ENCODE measurements at regions not wholly inside any gene's neighbourhood (a gene's known extent, or its start where the extent isn't known, plus 50 kb on each side); places are given as distances from the start of the nearest gene placed in this dataset.

DNA sequence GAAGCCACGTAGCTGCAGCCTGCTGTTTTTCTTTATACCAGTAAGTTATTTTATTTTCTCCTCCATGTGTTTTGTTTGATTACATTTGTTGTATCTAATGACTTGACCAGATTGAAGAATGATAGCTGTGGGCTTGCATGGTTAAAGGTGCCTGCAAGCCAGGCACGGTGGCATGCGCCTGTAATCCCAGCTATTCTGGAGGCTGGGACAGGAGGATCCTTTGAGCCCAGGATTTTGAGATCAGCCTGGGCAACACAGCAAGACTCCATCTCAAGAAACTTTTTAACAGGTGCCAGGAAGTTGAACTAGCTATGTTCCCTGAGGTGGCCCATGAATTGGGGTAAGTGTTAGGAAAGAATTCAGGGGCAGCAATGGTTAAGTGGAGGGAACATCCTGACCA, 179.4 kb downstream of the IRS1 start:
- DNase-seq (ENCODE audit: low read depth) = no peak

DNA sequence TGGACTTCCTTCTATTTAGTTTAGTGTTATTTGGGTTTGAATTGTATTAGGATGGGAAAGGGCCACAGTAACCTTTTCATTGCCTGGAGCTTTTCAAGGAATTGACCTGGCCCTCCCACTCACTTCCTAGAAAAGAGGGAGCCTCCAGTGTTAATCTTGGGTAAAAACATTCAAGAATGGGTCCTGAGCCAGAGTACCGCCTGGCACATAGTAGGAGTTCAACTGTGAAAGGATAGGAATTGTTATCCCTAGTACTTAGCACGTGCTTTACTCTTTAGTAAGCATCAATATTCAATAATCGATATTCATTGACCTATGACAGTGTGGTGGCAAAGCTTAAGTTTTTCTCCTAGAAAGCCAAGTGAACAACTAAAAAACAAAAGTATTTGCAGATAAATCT, 179.9 kb downstream of the IRS1 start:
- no peak for DNase-seq (ENCODE audit: low read depth)

DNA sequence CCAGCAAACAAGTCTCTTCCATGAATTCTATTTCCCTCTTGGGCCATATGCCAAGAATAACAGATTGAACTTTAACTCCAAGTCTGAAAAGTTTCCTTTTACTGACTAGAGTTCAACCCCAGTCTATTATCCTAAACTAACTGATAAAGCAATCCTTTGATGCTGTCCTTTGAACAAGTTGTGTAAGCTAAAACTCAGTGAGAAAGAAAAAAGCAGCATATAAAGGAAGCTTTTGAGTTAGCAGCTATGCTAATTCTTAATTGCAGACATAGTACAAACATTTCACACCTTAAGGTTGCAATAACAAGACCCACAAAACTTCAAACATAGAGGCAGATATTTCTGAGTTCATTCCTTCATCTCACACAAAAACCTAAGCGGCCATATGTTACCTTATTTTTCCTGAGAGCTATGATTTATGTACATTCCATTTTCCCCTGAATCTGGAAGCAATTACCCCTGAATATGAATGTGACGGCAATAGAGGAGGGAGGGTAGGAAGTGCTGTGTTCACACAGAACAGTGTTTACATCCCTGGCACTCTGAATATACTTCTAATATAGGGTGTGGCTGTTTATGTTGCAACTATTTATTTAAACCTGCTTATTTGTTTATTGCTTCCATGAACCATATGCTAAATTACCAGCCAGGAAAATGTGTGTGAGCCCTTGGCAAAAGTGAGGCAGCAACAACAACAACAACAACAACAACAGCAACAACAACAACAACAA, 180.6 kb downstream of the IRS1 start:
- no peak for DNase-seq (ENCODE audit: low read depth)

DNA sequence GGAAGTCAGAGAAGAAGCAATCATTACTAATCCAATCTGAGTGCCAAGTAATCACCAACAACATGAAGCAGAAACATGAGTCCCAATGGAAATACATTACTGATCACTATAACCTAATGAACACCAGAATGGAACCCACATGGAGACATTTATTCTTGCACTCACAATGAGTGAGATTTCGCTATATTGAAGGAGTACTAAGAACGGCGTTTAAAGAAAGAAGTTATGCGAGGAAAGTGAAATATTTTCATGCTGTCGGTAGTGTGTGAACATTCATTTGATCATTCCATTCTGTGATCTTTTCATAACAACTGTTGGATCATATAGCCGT, 181.1 kb downstream of the IRS1 start:
- DNase-seq (ENCODE audit: low read depth) = no peak

DNA sequence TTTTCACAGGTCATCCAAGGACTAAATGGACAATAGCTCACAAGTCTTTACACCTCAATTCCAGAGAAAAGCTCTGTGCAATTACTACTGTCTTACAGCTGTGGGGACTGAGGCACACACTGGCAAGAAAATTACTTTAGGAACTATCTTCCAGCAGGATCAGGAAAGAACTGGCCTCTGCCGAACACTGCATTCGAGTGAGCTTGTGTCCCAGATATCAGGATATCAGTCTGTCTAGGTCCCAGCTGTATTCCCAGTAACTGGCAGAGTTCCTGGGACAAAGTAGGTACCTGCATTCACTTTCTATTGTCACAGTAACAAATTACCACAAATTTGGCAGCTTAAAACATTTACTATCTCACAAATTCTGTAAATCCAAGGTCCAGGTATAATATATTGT, 183.7 kb downstream of the IRS1 start:
- no peak for DNase-seq (ENCODE audit: low read depth)

DNA sequence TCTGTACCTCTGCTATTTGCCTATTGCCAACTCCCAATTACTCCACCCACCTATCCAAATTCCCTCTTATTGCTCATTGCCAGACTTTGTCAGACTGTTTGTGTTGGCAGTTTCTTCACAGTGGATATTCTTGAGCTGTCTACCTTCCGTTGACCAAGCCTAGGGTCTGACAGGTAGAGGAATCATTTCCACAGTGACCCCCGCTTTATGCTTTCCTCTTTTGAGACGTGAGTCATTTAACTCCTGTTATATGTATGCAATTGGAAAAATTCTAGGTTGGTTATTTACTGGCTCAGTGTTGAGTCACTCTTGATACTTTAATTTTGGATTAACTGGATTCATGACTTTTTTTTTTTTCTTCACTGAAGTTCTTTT, 187.7 kb downstream of the IRS1 start:
- no peak for DNase-seq (ENCODE audit: low read depth)

DNA sequence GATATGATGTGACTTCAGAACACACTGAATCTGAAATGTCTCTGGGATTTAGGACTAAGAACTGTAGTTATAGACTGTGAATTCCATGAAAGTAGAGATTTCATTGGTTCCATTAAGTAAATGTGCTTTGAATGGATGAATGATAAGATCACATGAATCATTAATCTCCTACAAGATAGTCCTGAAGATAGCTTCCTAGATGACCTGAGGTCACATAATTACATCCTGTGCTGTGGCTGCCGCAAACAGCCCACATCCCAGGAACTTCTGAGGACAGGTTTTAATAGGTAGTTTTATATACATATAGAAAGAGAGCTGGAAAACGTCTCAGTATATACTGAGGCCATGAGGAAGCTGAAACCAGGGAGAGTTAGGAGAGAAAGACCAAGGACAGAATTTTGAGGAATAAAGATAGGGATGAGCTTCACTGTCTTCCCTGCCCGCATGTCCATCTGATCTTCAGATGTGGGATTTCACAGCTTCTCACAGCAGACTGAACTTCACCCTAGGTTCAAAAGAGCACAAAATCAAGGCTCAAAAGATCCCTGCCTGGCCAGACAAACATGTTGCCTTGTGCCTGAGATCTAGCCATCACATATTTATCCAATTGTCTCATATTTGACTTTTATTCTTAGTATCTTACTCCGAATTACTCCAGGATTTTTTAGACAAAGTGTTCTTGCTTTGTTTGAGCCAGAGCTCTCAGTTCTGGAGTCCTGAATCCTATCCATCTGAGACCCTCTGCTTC, 188.2 kb downstream of the IRS1 start:
- DNase-seq (ENCODE audit: low read depth) = no peak

DNA sequence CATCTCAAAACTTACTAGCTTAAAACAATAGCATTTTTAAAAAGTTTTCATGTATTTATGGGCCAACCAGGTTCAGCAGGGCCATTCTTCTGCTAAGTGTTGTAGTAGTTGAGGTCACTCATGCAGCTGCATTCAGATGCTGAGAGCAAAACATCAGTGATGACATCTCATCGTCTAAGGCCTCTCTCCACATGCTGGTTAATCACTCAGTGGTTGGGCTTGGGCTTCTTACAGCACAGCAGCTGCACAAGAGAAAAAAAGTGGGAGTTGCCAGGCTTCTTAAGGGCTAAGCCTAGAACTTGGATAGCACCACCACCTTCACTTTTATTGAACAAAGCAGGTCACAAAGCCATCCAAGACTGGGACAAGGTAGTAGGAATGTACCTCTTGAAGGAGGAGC, 190.3 kb downstream of the IRS1 start:
- DNase-seq (ENCODE audit: low read depth) = no peak

DNA sequence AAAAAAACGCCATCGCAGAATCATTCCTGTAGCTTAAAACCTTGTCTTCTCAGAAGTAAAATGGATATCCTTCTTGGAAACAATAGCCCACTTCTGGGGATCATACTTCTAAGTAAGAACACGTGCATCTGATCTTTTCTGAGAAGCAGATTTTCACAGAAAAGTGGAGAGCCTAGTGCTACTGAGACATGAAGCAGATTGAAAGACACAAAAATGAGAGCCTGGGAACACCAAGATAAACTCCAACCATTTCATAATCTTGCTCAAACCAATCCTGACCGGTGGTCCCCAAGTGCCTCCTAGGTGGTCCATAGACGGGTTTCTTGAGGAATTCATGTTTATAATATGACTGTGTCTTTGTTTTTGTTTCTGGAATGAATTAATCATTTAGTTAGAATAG, 191.2 kb downstream of the IRS1 start:
- DNase-seq (ENCODE audit: low read depth) = no peak

DNA sequence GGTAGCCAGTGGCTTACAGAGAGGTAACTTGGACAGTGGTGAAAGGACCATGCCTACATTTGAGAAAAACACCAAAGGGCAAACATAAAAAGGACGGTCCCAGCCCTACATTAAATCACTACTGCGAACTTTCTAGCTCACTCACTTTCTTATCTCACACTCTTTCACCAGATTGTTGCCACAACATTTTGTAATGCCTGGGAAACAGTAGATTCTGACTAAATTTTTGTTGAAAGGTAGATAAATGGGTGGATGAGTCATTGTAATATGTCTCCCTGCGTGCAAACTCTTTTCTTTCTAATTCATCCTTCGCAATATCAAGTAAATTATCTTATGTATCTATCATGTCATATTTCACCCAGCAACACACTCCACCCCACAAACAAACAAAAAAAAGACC, 192.2 kb downstream of the IRS1 start:
- DNase-seq (ENCODE audit: low read depth) = no peak

DNA sequence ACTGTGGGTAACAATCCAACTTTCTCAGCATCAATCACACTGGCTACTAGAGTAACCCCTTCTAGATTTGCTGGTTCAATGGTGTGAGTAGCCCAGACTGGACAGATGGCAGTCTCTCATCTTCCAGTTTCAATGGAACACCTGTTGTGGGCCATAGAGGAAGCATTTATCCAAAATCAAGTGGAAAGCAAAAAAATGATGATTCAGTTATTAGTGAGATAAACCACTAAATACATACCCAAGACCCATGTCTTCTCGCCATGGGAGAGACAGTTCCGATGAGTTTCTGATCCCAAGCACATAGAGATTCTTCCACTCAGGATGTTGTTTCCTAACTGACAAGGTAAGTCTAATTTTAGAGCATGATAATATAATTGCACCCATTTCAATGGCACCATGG, 194.0 kb downstream of the IRS1 start:
- DNase-seq (ENCODE audit: low read depth) = no peak

DNA sequence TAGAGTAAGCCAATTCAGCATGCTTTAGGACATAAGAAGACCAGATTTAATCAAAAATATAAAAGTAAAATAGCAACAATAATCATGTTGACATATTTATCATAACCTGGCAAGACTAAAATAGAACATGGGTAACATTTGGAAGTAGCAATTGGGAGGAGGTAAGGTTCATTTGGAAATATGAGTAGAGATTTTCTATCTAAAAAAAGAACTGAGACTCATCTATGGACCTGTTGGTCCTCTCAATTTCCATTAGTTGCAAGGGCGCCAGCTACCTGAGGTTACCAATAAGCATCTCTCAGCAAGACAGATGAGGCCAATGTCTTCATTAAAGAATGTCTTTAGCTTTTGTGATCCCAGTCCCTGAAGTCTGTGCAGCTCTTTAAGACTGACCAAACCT, 196.0 kb downstream of the IRS1 start:
- no peak for DNase-seq (ENCODE audit: low read depth)

DNA sequence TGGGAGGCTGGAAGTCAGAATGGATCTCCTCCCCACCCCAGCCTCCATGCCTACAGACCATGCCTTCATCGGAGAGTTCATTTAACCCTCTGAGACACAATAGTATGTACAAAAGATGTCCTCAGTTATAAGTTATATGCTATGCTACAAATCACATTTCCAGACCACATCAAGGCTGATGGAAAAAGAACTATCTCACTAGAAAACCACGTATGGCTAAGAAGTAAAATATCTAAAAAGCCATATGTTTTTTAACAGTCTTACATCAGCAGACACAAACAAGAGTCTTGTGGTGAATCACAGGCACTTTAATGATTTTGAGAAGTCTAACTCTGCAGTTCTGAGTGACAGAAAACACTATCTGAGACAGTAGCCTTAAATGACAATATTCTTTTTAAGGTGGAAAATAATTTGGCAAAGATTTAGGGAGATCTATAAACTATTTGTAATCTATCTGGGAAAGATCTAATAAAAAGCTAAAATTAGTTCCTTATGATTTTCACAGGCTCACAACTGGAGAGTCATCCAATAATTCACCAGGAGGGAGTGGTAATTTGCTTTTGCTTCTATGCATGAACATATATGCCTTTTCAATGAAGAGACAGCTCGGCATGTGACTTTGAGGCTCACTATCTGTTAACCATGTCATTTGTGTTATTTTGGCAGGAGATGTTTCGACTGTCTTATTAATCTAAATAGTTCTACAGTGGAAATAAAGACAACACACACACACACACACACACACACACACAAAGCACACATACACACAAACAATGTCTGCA, 197.5 kb downstream of the IRS1 start:
- DNase-seq (ENCODE audit: low read depth) = no peak

DNA sequence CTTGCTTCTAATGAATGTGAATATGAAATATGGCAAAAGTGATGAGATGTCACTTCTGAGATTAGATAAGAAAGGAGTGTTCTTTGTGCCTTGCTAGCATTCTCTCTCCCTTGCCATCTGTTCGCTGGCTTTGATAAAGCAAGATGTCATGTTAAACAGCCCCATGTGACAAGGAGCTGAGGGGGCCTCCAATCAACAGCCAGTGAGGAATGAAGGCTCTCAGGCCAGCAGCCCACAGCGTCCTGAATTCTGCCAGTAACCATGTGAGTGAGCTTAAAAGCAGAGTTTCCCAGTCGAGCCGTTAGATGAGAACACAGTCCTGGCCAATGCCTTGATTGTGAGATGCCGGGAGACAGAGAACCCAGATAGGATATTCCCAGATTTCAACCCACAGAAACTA, 198.8 kb downstream of the IRS1 start:
- DNase-seq (ENCODE audit: low read depth) = no peak

DNA sequence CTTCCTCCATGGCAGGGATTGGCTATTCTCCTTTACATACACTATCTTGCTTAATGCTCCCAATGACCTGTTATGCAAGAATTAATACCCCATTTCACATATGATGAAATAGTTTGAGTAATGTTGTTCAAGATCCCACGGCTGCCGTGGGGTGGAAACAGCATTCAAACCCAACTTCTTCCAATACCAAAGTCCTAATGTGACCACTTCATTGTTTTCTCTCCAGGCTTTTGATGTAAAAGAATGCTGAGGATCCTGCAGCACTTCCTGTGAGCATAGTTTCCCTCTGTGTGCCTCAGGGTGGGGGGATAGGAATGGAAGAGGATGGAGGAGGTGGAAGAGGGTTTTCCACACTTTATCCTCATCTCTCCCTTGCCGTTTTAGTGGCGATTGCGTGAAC, 199.4 kb downstream of the IRS1 start:
- DNase-seq (ENCODE audit: low read depth) = no peak

DNA sequence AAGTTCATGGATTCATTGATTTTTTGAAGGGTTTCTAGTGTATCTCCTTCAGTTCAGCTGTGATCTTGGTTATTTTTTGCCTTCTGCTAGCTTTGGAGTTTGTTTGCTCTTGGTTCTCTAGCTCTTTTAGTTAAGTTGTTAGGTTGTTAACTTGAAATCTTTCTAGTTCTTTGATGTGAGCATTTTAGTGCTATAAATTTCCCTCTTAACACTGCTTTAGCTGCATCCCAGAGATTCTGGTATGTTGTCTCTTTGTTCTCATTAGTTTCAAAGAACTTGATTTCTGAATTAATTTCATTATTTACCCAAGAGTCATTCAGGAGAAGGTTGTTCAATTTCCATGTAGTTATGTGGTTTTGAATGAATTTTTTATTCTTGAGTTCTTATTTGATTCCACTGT, 210.6 kb downstream of the IRS1 start:
- DNase-seq (ENCODE audit: low read depth) = no peak

DNA sequence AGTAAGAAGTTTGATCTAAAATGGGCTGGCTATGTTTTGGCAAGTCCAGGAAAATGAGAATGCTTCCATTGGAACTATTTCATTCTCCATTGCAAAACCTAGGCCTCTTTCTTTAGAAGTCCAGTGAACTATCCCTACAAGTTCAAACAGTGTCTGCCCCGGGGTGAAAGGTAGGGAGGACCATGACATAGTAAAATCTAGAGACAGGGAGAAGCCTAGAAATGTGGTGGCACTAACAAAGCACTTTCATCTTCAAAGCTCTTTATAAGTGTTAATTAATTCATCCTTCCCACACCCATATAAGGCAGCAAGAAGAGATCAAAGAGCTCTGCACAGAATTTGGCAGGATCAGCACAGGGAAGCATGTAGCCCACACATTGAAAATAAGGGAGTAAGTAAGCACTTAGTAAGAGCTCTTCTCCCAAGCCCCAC, 214.5 kb downstream of the IRS1 start:
- DNase-seq (ENCODE audit: low read depth) = no peak

DNA sequence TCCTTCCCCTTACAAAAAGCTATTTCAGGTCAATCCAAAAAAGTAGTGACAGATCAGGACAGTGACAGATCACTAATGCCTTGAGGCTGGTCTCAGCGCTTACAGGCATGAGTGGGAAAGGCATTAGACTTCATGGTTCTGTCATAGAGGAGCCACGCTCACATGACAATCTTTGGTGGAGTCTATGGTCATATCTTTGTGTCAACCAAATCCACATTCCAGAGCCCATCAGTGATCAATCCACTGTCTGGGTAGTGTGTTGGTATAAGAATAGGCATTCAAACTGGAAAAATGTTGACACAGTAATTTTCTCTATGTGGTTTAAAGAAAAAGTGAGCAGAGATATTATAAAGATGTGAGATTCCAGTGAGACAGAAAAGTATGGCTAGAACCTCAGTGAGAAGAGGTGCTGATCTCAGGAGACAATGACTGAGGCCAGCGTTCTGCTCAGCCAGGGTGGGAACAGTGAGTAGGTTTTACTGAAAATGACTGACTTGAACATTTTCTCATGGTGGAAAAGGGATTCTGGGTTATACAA, 215.0 kb downstream of the IRS1 start:
- DNase-seq (ENCODE audit: low read depth) = no peak

DNA sequence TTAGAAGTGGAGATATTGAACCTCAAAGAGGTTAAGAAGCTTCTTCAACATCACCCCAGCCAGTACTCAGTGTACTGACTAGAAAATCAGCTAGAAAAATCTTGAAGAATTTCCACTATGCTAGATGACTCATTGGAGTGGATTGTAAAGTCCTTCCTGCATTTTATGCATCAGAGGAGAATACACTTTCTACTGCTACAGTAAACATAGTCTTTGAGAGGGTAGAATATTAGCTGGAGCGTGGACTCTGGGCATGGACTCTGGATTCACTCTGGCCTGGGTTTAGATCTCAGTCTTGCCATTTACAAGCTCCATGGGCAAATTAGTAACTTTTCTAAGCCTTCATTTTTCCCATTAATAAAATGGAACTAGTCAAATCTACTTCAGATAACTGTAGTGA, 215.9 kb downstream of the IRS1 start:
- no peak for DNase-seq (ENCODE audit: low read depth)

DNA sequence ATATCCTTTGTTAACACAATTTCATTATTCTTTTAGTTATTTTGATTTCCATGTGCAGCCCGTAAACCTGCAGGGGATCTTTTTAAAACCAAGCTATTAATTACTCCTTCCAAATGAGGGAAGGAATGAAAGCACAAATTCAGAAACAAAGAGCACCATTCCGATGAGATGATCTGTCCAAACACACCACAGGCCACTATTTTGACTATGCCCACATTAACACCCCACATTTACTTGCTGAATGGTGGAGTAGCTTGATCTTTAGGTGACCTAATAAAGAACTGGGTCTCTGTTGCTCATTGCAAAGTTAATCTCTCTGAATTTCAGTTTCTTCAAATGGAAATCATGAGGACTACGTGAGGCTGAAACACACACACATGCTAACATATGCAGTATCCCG, 218.0 kb downstream of the IRS1 start:
- DNase-seq (ENCODE audit: low read depth) = no peak

DNA sequence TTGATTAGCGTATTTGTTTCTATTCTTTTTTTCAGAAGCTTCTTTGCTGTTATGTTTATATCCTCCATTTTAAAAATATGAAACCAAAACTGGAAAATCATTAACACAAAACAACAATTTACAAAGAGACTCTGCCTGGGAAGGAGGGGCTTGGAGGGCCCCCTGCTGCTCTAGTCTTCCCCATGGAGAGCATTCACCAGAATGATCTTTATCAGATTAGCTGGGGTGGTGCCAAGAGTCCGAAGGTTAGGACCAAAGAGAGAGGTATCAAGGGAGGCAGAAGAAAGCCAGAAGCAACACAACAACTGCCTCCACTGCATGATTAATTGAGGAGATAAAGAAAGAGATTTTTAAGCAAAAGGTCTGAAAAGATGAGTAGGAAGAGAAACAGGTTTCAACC, 218.6 kb downstream of the IRS1 start:
- no peak for DNase-seq (ENCODE audit: low read depth)

DNA sequence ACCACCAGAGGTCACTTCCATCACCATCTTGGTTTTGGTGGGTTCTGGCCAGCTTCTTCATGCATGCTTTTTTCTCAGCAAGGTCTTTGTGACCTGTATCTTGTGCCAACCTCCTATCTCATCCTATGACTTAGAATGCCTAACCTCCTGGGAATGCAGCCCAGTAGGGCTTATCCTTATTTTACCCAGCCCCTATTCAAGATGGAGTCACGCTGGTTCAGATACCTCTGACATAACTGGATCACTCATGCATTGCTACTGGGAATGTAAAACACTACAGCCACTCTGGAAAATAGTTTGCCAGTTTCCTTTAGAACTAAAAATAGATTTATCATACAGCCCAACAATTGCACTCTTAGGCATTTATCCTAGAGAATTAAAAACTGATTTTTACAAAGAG, 219.2 kb downstream of the IRS1 start:
- DNase-seq (ENCODE audit: low read depth) = no peak

DNA sequence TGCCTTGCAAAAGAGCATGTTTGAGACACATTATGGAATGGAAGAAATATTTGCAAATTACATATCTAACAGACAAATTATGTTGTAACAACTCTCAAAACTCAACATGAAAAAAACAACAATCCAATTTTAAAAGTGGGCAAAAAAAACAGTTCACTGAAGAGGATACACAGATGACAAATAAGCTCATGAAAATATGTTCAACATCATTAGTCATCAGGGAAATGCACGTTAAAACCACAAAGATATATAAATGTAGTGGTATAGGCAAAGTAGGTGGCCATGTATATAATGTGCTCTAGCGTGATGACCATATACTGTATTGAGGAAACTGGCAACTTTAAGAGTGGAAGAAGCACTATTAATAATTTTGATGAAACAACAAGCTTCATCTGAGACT, 220.1 kb downstream of the IRS1 start:
- DNase-seq (ENCODE audit: low read depth) = no peak
